Breast epithelium (tissue), 3 donors: ENCODE measurements at regions not wholly inside any gene's neighbourhood (a gene's known extent, or its start where the extent isn't known, plus 50 kb on each side); places are given as distances from the start of the nearest gene placed in this dataset.

ENCODE experiments used
- CTCF ChIP-seq, 3 donors: fragments of 450-650 bp; IDR thresholded peaks; one replicate each; pipeline ENCODE4 v1.5.1; 2016 to 2017; ENCODE audit warnings: antibody characterized with exemption in 3 of 3, mild to moderate bottlenecking in 3 of 3, moderate library complexity in 3 of 3
- POLR2A ChIP-seq: fragments of 450-650 bp; IDR thresholded peaks from one replicate; pipeline ENCODE4 v1.6.1; 2016; ENCODE audit warnings: antibody characterized with exemption, mild to moderate bottlenecking, moderate library complexity

DNA sequence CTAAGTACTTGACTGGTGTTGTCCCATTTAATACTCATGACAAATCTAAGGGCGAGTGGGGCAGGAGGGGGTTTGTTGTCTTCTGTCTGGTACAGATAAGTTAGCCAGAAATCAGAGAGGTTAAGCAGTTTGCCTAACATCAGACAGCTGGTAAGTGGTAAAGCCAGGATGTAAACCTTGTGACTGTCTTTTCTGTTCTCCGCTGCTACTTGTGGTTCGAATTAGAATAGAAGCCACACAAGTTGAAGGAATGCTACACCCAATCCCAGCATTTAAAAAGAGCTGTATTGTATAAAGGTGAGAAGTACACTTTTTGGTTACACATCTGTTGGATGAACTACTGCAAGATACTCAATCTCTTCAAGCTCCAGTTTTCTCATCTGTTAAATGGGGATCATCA, 474.7 kb upstream of the SUCLG2 start:
- TF ChIP-seq POLR2A (no peak), CTCF (IDR thresholded peaks at IDR 0.05) (no peak)
